ENCODE measurements at regions not wholly inside any gene's neighbourhood (a gene's known extent, or its start where the extent isn't known, plus 50 kb on each side); places are given as distances from the start of the nearest gene placed in this dataset.

DNA sequence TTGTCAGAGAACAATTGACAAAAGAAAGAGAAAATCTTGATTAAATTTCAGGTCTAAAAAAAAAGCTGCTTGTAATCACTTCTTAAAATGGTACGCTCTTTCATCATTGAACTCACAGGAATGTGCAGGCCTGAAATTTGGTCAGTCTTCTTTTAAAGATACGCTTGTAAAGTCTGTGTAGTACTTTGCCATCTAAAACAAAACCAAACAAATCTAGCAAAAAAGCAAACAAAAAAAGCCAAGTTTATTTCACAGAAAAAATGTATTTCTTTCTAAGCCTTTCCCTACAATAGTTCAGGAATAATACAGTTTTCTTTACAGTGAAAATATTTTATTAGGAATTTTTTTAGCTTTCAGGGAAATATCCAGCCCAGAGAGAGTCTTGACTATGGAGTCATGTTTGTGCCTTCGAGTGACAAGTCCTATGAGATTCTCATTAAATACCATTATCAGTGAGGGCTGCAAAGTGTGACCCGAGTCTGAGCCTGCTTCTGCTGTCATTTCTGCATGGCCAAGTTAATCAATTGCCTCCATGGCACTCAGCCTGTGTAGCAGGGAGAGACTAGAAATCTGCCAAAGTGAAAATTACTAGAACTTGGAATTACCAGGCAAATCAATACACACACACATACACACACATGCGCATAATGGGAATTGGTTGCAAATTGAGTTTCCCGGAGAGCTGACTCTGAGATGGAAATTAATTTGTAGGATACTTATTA, 172.6 kb downstream of the OTUD1 start:
- Histone ChIP-seq H3K4me2 (ENCODE audit: low read length) (no peak overlapping the region), H3K9me2 (ENCODE audit: insufficient read depth) (no peaks in the 10 kb centered on the region), H3K79me2 (ENCODE audit: insufficient read depth, low read length) (no peaks in the 10 kb centered on the region), H3K4me3 (replicated peaks in 1 of 2; ENCODE audit: low read depth in 1 of 2, low read length in 2 of 2) (no peak overlapping the region), H2AFZ (ENCODE audit: low read depth, low read length, poor library complexity, severe bottlenecking) (no peak overlapping the region), H3K36me3 (ENCODE audit: control insufficient read depth in 1 of 2, insufficient read depth in 2 of 2, low read length in 2 of 2) (no peaks in the 10 kb centered on the region), H3K27me3 (ENCODE audit: insufficient read depth, low read length) (peaks cover 5% of the 10 kb centered on the region; the same call in 1 of the 2 replicates), H3K27ac (ENCODE audit: low read depth, low read length) (no peak overlapping the region), H3K9me3 (ENCODE audit: control insufficient read depth in 1 of 2, insufficient read depth in 1 of 2, low read depth in 1 of 2, low read length in 2 of 2) (no peaks in the 10 kb centered on the region), H4K20me1 (ENCODE audit: insufficient read depth) (no peaks in the 10 kb centered on the region), H3K4me1 (ENCODE audit: control insufficient read depth in 1 of 2, insufficient read depth in 2 of 2, low read length in 2 of 2) (no peaks in the 10 kb centered on the region), H3K9ac (ENCODE audit: low read length) (no peak overlapping the region)
- intact Hi-C loops (cut with micrococcal nuclease) = no loop called here
- DNase-seq (ENCODE audit: low read depth, low spot score) (no peak), ATAC-seq (no peak)
- ChIA-PET CTCF (no interaction called here), RAD21 (ENCODE audit: low non-redundant PET in 1 of 2, low total read pairs in 2 of 2, uncharacterized antibody in 2 of 2, unreplicated experiment in 2 of 2) (no interaction called here), POLR2A (no interaction called here)
- BruUV-seq (replicated peaks) = no TSS peak
- TF ChIP-seq EZH2 (IDR thresholded peaks at IDR 0.05) = no peak
- TF ChIP-seq TCF7L2 (IDR thresholded peaks at IDR 0.05; ENCODE audit: borderline replicate concordance, extremely low read depth, insufficient read depth, insufficient read length) = no peak

GRCh38 chr10:23613900-23614299, 175.0 kb downstream of the OTUD1 start:
- H3K9me2 ChIP-seq (ENCODE audit: insufficient read depth) = no peaks in the 10 kb centered on the region
- no peak for DNase-seq (ENCODE audit: low read depth, low spot score)
- intact Hi-C loops (cut with micrococcal nuclease) = no loop called here
- H3K27ac ChIP-seq (ENCODE audit: low read depth, low read length) = no peak overlapping the region
- H3K9me3 ChIP-seq (ENCODE audit: control insufficient read depth in 1 of 2, insufficient read depth in 1 of 2, low read depth in 1 of 2, low read length in 2 of 2) = no peaks in the 10 kb centered on the region
- no peaks in the 10 kb centered on the region for H3K79me2 ChIP-seq (ENCODE audit: insufficient read depth, low read length)
- ATAC-seq = no peak
- no peak overlapping the region for H3K9ac ChIP-seq (ENCODE audit: low read length)
- RAD21 ChIA-PET (ENCODE audit: low non-redundant PET in 1 of 2, low total read pairs in 2 of 2, uncharacterized antibody in 2 of 2, unreplicated experiment in 2 of 2) = no interaction called here
- H4K20me1 ChIP-seq (ENCODE audit: insufficient read depth) = no peaks in the 10 kb centered on the region
- no peak overlapping the region for H3K4me3 ChIP-seq (replicated peaks in 1 of 2; ENCODE audit: low read depth in 1 of 2, low read length in 2 of 2)
- H3K4me1 ChIP-seq (ENCODE audit: control insufficient read depth in 1 of 2, insufficient read depth in 2 of 2, low read length in 2 of 2) = no peaks in the 10 kb centered on the region
- BruUV-seq (replicated peaks) = no TSS peak
- POLR2A ChIA-PET = no interaction called here
- no peak overlapping the region for H2AFZ ChIP-seq (ENCODE audit: low read depth, low read length, poor library complexity, severe bottlenecking)
- H3K36me3 ChIP-seq (ENCODE audit: control insufficient read depth in 1 of 2, insufficient read depth in 2 of 2, low read length in 2 of 2) = no peaks in the 10 kb centered on the region
- H3K4me2 ChIP-seq (ENCODE audit: low read length) = no peak overlapping the region
- 0 out of 2 replicates have a peak, but pooled peaks cover 3% of the 10 kb centered on the region for H3K27me3 ChIP-seq (ENCODE audit: insufficient read depth, low read length)
- CTCF ChIA-PET = no interaction called here
- TF ChIP-seq RAD21 (IDR thresholded peaks at IDR 0.05; ENCODE audit: low read depth) = no peak
- no peak for TF ChIP-seq CBX3 (IDR thresholded peaks at IDR 0.05; ENCODE audit: low read depth)
- TF ChIP-seq, protein P1, sequence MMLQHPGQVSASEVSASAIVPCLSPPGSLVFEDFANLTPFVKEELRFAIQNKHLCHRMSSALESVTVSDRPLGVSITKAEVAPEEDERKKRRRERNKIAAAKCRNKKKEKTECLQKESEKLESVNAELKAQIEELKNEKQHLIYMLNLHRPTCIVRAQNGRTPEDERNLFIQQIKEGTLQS (IDR thresholded peaks at IDR 0.05) = no peak
- no peak for TF ChIP-seq EZH2phosphoT487 (IDR thresholded peaks at IDR 0.05; ENCODE audit: borderline replicate concordance)
- TF ChIP-seq EGR1 (IDR thresholded peaks at IDR 0.05; ENCODE audit: low read depth) = no peak
- no peak for TF ChIP-seq SIN3A (IDR thresholded peaks at IDR 0.05; ENCODE audit: low read depth)
- no peak for TF ChIP-seq ZFX (IDR thresholded peaks at IDR 0.05)
- TF ChIP-seq FOSL1 (IDR thresholded peaks at IDR 0.05; ENCODE audit: low read depth) = no peak
- no peak for TF ChIP-seq REST (IDR thresholded peaks at IDR 0.05; ENCODE audit: low read depth)
- no peak for TF ChIP-seq CTCF (IDR thresholded peaks at IDR 0.05 in 2 of 3, conservative IDR thresholded peaks at IDR 0.05 in 1 of 3; ENCODE audit: borderline replicate concordance in 1 of 3, insufficient read depth in 1 of 3, low read depth in 2 of 3, low read length in 2 of 3)
- TF ChIP-seq EZH2 (IDR thresholded peaks at IDR 0.05) = no peak
- no peak for TF ChIP-seq POLR2A (IDR thresholded peaks at IDR 0.05; ENCODE audit: borderline replicate concordance, extremely low read depth, insufficient read depth, insufficient read length)
- no peak for TF ChIP-seq YY1 (IDR thresholded peaks at IDR 0.05; ENCODE audit: extremely low read depth, insufficient replicate concordance, low read depth, low read length)
- no peak for TF ChIP-seq SP1 (IDR thresholded peaks at IDR 0.05; ENCODE audit: low read depth)
- TF ChIP-seq ZNF274 (IDR thresholded peaks at IDR 0.05; ENCODE audit: low read depth, low read length) = no peak
